Panc1 (cell line): ENCODE measurements at regions not wholly inside any gene's neighbourhood (a gene's known extent, or its start where the extent isn't known, plus 50 kb on each side); places are given as distances from the start of the nearest gene placed in this dataset.

ENCODE experiments used
- ATAC-seq: fragments of 200-7000 bp; cut with Tn5 transposase; 2 replicates; pipeline ENCODE4 v1.9.1; 2020; ENCODE audit warnings: mild to moderate bottlenecking, moderate library complexity
- BruUV-seq: library from RNA; stranded (reverse); fragments of 400-500 nt; replicated peaks from 2 replicates; lab custom pipeline; 2021; lab: Mats Ljungman, UMichigan
- CTCF ChIA-PET: fragments of 300-600 bp; sonication (Branson Sonifier 250); formaldehyde crosslinking; loops from one replicate; lab custom pipeline; 2022; ENCODE audit warnings: antibody characterized with exemption; lab: Charles Lee
- POLR2A ChIA-PET: fragments of 300-600 bp; sonication (Branson Sonifier 250); formaldehyde crosslinking; loops from one replicate; lab custom pipeline; 2022; ENCODE audit warnings: antibody characterized with exemption; lab: Charles Lee
- DNase-seq: peaks from one replicate; pipeline ENCODE4 v3.0.0-alpha.2; 2010; ENCODE audit warnings: low read depth, low spot score
- H3K27ac ChIP-seq: 2 replicates; pipeline ENCODE4 v1.5.1; 2011; ENCODE audit warnings: mild to moderate bottlenecking, low read length, inconsistent platforms
- H3K27me3 ChIP-seq: fragments of 200-500 bp; sonication (Bioruptor generic); 2 replicates; pipeline ENCODE4 v1.6.0; 2014; ENCODE audit warnings: low read length, inconsistent platforms; ENCODE audit not compliant: control insufficient read depth, insufficient read depth
- H3K36me3 ChIP-seq: fragments of 200-500 bp; sonication (Bioruptor generic); 2 replicates; pipeline ENCODE4 v1.5.1; 2014; ENCODE audit warnings: inconsistent platforms, mild to moderate bottlenecking, low read length, moderate library complexity; ENCODE audit not compliant: control insufficient read depth, insufficient read depth
- H3K4me1 ChIP-seq: 2 replicates; pipeline ENCODE4 v1.5.1; 2011; ENCODE audit warnings: inconsistent platforms, mild to moderate bottlenecking, low read length, moderate library complexity; ENCODE audit not compliant: control insufficient read depth, insufficient read depth
- H3K4me3 ChIP-seq, 2 experiments: 2 replicates each; pipeline ENCODE4 v1.5.1; 2011 to 2012; ENCODE audit warnings: low read depth in 2 of 2, low read length in 2 of 2, mild to moderate bottlenecking in 2 of 2, inconsistent platforms in 1 of 2, moderate library complexity in 1 of 2
- H3K9me3 ChIP-seq: fragments of 200-500 bp; sonication (Bioruptor generic); 2 replicates; pipeline ENCODE4 v1.5.1; 2014; ENCODE audit warnings: low read depth, mild to moderate bottlenecking, inconsistent platforms, low read length, moderate library complexity; ENCODE audit not compliant: control insufficient read depth, insufficient read depth
- CTCF ChIP-seq: fragments of 450-650 bp; IDR thresholded peaks from 2 replicates; pipeline ENCODE4 v1.5.1; 2017; ENCODE audit warnings: mild to moderate bottlenecking
- POLR2AphosphoS5 ChIP-seq: IDR thresholded peaks from 2 replicates; pipeline ENCODE4 v1.6.1; 2012; ENCODE audit warnings: mild to moderate bottlenecking, low read depth, low read length, moderate library complexity
- REST ChIP-seq, 2 experiments: IDR thresholded peaks; 2 replicates each; pipeline ENCODE4 v1.6.1; 2011 to 2012; ENCODE audit warnings: low read depth in 2 of 2, control low read depth in 1 of 2, low read length in 1 of 2, mild to moderate bottlenecking in 1 of 2, moderate library complexity in 1 of 2; ENCODE audit not compliant: insufficient read depth in 1 of 2
- SIN3A ChIP-seq: IDR thresholded peaks from 2 replicates; pipeline ENCODE4 v1.6.1; 2012; ENCODE audit warnings: low read depth, mild to moderate bottlenecking, low read length, moderate library complexity, borderline replicate concordance; ENCODE audit not compliant: insufficient read depth
- TCF7L2 ChIP-seq: IDR thresholded peaks from 2 replicates; pipeline ENCODE4 v1.6.1; 2011; ENCODE audit warnings: mild to moderate bottlenecking, low read depth, low read length, inconsistent platforms
- in situ Hi-C: cut with HindIII; loops from 2 replicates; pipeline ENCODE4 v1.10.0; 2016; ENCODE audit warnings: low sequenced_read_pairs, low pct_unique_long_range_greater_than_20kb
- intact Hi-C: fragments of 100-400 bp; cut with micrococcal nuclease; formaldehyde crosslinking; loops from one replicate; pipeline ENCODE4 v1.10.0; 2022; ENCODE audit not compliant: unreplicated experiment

DNA sequence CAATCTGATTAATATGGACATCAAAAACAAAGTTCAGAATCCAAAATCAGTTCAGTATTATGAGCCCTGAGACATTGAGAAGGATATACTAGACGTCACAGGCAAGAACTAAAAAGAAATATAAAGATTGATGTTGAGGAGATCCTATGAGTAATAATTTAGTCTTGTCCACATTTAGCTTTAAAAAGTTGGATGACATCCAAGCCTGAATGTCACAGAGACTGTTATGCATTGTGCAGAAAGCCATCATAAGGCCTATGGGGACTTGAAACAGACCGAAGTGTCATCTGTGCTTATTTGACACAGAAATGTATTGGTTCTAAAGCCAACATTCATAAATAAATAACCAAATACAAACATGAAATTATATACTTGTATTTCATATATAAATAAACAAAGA is 581.8 kb upstream of the MMS22L start:
- ATAC-seq (no peak), DNase-seq (no peak)
- ChIA-PET CTCF (no interaction called here), POLR2A (no interaction called here)
- H3K36me3 ChIP-seq: no peaks in the 10 kb centered on the region; the same call in 1 of the 2 replicates
- H3K27ac ChIP-seq: no peak overlapping the region
- intact Hi-C loops: no loop called here
- no peak overlapping the region for H3K4me3 ChIP-seq
- TF ChIP-seq TCF7L2 (no peak), CTCF (no peak), REST (IDR thresholded peaks at IDR 0.05; ENCODE audit: insufficient read depth in 1 of 2, low read depth in 2 of 2, low read length in 1 of 2) (no peak), SIN3A (no peak), POLR2AphosphoS5 (no peak)
- no TSS peak for BruUV-seq
- no peaks in the 10 kb centered on the region for H3K27me3 ChIP-seq
- H3K9me3 ChIP-seq: no peaks in the 10 kb centered on the region
- in situ Hi-C loops: no loop called here
- no peaks in the 10 kb centered on the region for H3K4me1 ChIP-seq

- ATAC-seq: no peak
- Histone ChIP-seq H3K36me3 (no peaks in the 10 kb centered on the region), H3K4me1 (no peaks in the 10 kb centered on the region), H3K4me3 (no peak overlapping the region), H3K9me3 (no peaks in the 10 kb centered on the region), H3K27me3 (no peaks in the 10 kb centered on the region), H3K27ac (no peak overlapping the region)
- CTCF ChIA-PET: no interaction called here
- no peak for TF ChIP-seq POLR2AphosphoS5
- no TSS peak for BruUV-seq
- no peak for DNase-seq
- in situ Hi-C loops: no loop called here
- intact Hi-C loops: no loop called here
- POLR2A ChIA-PET: no interaction called here
These were observed 582.6 kb upstream of the MMS22L start for GRCh38 chr6:97865612-97866011.

DNA sequence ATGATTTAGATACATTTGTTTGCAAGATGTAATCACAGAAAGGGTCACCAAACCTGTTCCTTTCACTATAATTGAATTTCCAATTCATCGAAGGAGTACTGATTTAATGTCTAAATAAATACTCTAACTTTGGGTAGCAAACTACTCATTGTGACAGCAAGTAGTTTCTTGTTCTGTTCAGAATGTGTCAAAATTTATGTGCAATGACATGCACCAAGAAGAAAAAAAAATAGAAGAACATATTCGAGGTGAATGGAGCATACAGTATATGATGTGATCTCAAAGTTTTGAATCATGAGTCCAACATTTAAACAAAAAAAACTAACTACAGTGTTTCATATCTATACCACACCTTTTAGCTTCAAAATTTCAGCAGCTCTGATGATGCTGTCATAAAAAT is 583.6 kb upstream of the MMS22L start:
- no TSS peak for BruUV-seq
- ChIA-PET CTCF (no interaction called here), POLR2A (no interaction called here)
- no peak overlapping the region for H3K4me3 ChIP-seq
- no peak overlapping the region for H3K27ac ChIP-seq
- intact Hi-C loops (no loop called here), in situ Hi-C loops (no loop called here)
- ATAC-seq (no peak), DNase-seq (no peak)
- no peak for TF ChIP-seq CTCF
- no peak for TF ChIP-seq SIN3A
- no peak for TF ChIP-seq TCF7L2
- no peaks in the 10 kb centered on the region for H3K36me3 ChIP-seq
- H3K9me3 ChIP-seq: no peaks in the 10 kb centered on the region
- no peaks in the 10 kb centered on the region for H3K27me3 ChIP-seq
- H3K4me1 ChIP-seq: no peaks in the 10 kb centered on the region
